ENCODE measurements at regions not wholly inside any gene's neighbourhood (a gene's known extent, or its start where the extent isn't known, plus 50 kb on each side); places are given as distances from the start of the nearest gene placed in this dataset.

DNA sequence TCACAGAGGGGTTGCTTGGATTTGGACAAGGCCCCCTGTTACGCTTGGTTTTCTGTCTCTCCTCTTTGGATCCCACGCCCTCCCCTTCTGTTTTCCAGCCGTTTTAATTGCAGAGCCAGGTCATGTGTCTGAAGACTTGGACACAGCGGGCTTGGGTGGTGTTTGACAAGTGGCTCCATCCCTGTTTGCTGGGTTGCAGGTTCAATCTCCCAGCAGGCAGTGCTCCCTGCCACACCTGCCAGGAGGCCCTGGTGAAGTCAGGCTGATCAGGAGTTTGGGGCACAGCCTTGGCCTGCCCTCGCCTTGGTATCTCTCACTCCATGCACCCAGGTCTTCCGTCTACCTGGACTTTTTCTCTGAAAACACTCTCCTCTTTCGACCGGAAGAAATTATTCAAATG is 59.0 kb downstream of the PLXNA1 start:
- peaks cover 0 to 4% (median 0%) of the 10 kb centered on the region in 3 experiments; a peak in 3 of 7 replicates for H3K36me3 Mint-ChIP-seq (ENCODE audit: insufficient read depth in 1 of 3, low read depth in 3 of 3)

More for the DNA sequence above, 59.0 kb downstream of the PLXNA1 start:
- Mint-ChIP-seq H3K4me1 (peaks cover 34 to 38% of the 10 kb centered on the region in 2 experiments), H3K9me3 (peaks cover 2 to 6% of the 10 kb centered on the region in 2 experiments; a peak in 3 of 5 replicates), H3K4me3 (no peak overlapping the region), H3K27me3 (ENCODE audit: low read depth) (no peaks in the 10 kb centered on the region; the same call in none of the 2 replicates), H3K27ac (no peak overlapping the region)
- H2BK5ac ChIP-seq (ENCODE audit: insufficient read length, low read length): no peak overlapping the region
- H3K79me1 ChIP-seq (ENCODE audit: insufficient read depth, low read depth, low read length, poor library complexity, severe bottlenecking): no peaks in the 10 kb centered on the region
- H3T11ph ChIP-seq (ENCODE audit: low read length): no peak overlapping the region
- H3K4me1 ChIP-seq (ENCODE audit: insufficient read depth, low read length): peaks cover 3% of the 10 kb centered on the region; the same call in 1 of the 2 replicates
- no peak overlapping the region for H3K56ac ChIP-seq (ENCODE audit: insufficient read length, low read depth, low read length)
- H3K79me2 ChIP-seq (ENCODE audit: insufficient read depth, low read length): no peaks in the 10 kb centered on the region
- no peaks in the 10 kb centered on the region for H3K23me2 ChIP-seq (ENCODE audit: insufficient read length, low read depth, low read length, poor library complexity, severe bottlenecking)
- no peak overlapping the region for H2BK120ac ChIP-seq (ENCODE audit: low read depth, low read length, poor library complexity, severe bottlenecking)
- H3K9ac ChIP-seq (ENCODE audit: extremely low read depth, insufficient read length, low read length): no peak overlapping the region
- TF ChIP-seq, protein P1, sequence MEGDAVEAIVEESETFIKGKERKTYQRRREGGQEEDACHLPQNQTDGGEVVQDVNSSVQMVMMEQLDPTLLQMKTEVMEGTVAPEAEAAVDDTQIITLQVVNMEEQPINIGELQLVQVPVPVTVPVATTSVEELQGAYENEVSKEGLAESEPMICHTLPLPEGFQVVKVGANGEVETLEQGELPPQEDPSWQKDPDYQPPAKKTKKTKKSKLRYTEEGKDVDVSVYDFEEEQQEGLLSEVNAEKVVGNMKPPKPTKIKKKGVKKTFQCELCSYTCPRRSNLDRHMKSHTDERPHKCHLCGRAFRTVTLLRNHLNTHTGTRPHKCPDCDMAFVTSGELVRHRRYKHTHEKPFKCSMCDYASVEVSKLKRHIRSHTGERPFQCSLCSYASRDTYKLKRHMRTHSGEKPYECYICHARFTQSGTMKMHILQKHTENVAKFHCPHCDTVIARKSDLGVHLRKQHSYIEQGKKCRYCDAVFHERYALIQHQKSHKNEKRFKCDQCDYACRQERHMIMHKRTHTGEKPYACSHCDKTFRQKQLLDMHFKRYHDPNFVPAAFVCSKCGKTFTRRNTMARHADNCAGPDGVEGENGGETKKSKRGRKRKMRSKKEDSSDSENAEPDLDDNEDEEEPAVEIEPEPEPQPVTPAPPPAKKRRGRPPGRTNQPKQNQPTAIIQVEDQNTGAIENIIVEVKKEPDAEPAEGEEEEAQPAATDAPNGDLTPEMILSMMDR (conservative IDR thresholded peaks at IDR 0.05): no peak
- H4K5ac ChIP-seq (ENCODE audit: insufficient read length, low read depth, low read length): no peak overlapping the region
- no peak overlapping the region for H4K8ac ChIP-seq (replicated peaks; ENCODE audit: insufficient read length, low read depth, low read length)
- no peaks in the 10 kb centered on the region for H4K20me1 ChIP-seq (ENCODE audit: control insufficient read depth, insufficient read depth, insufficient read length)
- H3K27me3 ChIP-seq (ENCODE audit: insufficient read depth, low read length): no peaks in the 10 kb centered on the region
- no peaks in the 10 kb centered on the region for H3K9me3 ChIP-seq (ENCODE audit: control insufficient read depth, low read depth, low read length)
- no peak overlapping the region for H4K91ac ChIP-seq (ENCODE audit: insufficient read length, low read depth, low read length)
- no peak for DNase-seq
- H3K23ac ChIP-seq (ENCODE audit: insufficient read length, low read depth, low read length): no peak overlapping the region
- no peak overlapping the region for H2BK15ac ChIP-seq (ENCODE audit: low read depth, low read length)
- no peak overlapping the region for H3K4ac ChIP-seq (ENCODE audit: low read depth, low read length)
- H2AFZ ChIP-seq (ENCODE audit: low read length): no peak overlapping the region
- H2BK12ac ChIP-seq (ENCODE audit: insufficient read length, low read depth, low read length): no peak overlapping the region
- no peak overlapping the region for H3K4me2 ChIP-seq (ENCODE audit: insufficient read depth, insufficient read length, low read length)
- no peak overlapping the region for H3K18ac ChIP-seq (ENCODE audit: insufficient read length, low read depth, low read length)
- no peak overlapping the region for H2AK5ac ChIP-seq (ENCODE audit: insufficient read length, low read length)
- H3K14ac ChIP-seq (ENCODE audit: insufficient read depth, low read length): no peak overlapping the region
- no CpG with 5 or more reads among the region's 8 CpGs for WGBS (ENCODE audit: extremely low coverage, insufficient read length, low lambda C conversion rate)
- H3K27ac ChIP-seq (ENCODE audit: insufficient read length, low read depth, low read length): no peak overlapping the region
- no peak overlapping the region for H2BK20ac ChIP-seq (ENCODE audit: low read depth, low read length, poor library complexity, severe bottlenecking)

Data from H9 (cell line).